HCT116 (cell line): ENCODE measurements at regions not wholly inside any gene's neighbourhood (a gene's known extent, or its start where the extent isn't known, plus 50 kb on each side); places are given as distances from the start of the nearest gene placed in this dataset.

Experiments used
- ATAC-seq: fragments of 200-7000 bp; cut with Tn5 transposase; 2 replicates; pipeline ENCODE4 v1.9.1; 2020; ENCODE audit warnings: mild to moderate bottlenecking, moderate library complexity
- BruUV-seq: library from RNA; stranded (reverse); fragments of 400-500 nt; replicated peaks from 2 replicates; lab custom pipeline; 2021; lab: Mats Ljungman, UMichigan
- CTCF ChIA-PET: fragments of 300-600 bp; sonication (Branson Sonifier 250); formaldehyde crosslinking; loops from one replicate; lab custom pipeline; 2021; ENCODE audit warnings: antibody characterized with exemption; lab: Charles Lee
- POLR2A ChIA-PET: fragments of 300-600, 350-600 bp; sonication (Branson Sonifier 250); formaldehyde crosslinking; loops from one replicate; lab custom pipeline; 2021; ENCODE audit warnings: antibody characterized with exemption; lab: Charles Lee
- RAD21 ChIA-PET, 2 experiments: fragments of 300-600 bp; sonication (Branson Sonifier 250); formaldehyde crosslinking; loops; one replicate each; lab custom pipeline; 2023; ENCODE audit warnings: low total read pairs in 2 of 2; ENCODE audit not compliant: uncharacterized antibody in 2 of 2, unreplicated experiment in 2 of 2, low non-redundant PET in 1 of 2; lab: Charles Lee
- DNase-seq: peaks from one replicate; pipeline ENCODE4 v3.0.0-alpha.2; 2010; ENCODE audit warnings: low read depth, low spot score
- H2AFZ ChIP-seq: fragments of 200-600 bp; shearing (Covaris generic), sonication (generic); 2 replicates; pipeline ENCODE4 v1.6.1; 2017; ENCODE audit warnings: low read depth, mixed run types, mixed read lengths, antibody characterized with exemption, low read length; ENCODE audit not compliant: poor library complexity, severe bottlenecking
- H3K27ac ChIP-seq: 2 replicates; pipeline ENCODE4 v1.5.1; 2012; ENCODE audit warnings: low read depth, low read length
- H3K27me3 ChIP-seq: fragments of 200-600 bp; sonication (generic); 2 replicates; pipeline ENCODE4 v1.6.1; 2016; ENCODE audit warnings: mixed run types, low read length, mixed read lengths; ENCODE audit not compliant: insufficient read depth
- H3K36me3 ChIP-seq, 2 experiments: fragments of 200-500 bp in 1 of 2; fragments of 200-600 bp in 1 of 2; sonication (Bioruptor generic) in 1 of 2; sonication (generic) in 1 of 2; 2 replicates each; pipeline versions ENCODE4 v1.5.1 to v1.6.1; 2014 to 2016; ENCODE audit warnings: low read length in 2 of 2, inconsistent platforms in 1 of 2, mixed read lengths in 1 of 2, mixed run types in 1 of 2; ENCODE audit not compliant: insufficient read depth in 2 of 2, control insufficient read depth in 1 of 2
- H3K4me1 ChIP-seq, 2 experiments: fragments of 200-600 bp in 1 of 2; sonication (generic) in 1 of 2; 2 replicates each; pipeline versions ENCODE4 v1.5.1 to v1.6.1; 2012 to 2017; ENCODE audit warnings: low read length in 2 of 2, inconsistent platforms in 1 of 2, mild to moderate bottlenecking in 1 of 2, mixed read lengths in 1 of 2, mixed run types in 1 of 2, moderate library complexity in 1 of 2; ENCODE audit not compliant: insufficient read depth in 2 of 2, control insufficient read depth in 1 of 2
- H3K4me2 ChIP-seq: fragments of 200-600 bp; sonication (generic); 2 replicates; pipeline ENCODE4 v1.6.1; 2017; ENCODE audit warnings: mixed run types, low read length, mixed read lengths
- H3K4me3 ChIP-seq, 2 experiments: fragments of 200-600 bp in 1 of 2; sonication (generic) in 1 of 2; replicated peaks in 1 of 2; 2 replicates each; pipeline ENCODE4 v1.5.1; 2011 to 2016; ENCODE audit warnings: low read length in 2 of 2, control low read depth in 1 of 2, low read depth in 1 of 2, mild to moderate bottlenecking in 1 of 2, mixed read lengths in 1 of 2, mixed run types in 1 of 2
- H3K79me2 ChIP-seq: fragments of 200-600 bp; sonication (generic); 2 replicates; pipeline ENCODE4 v1.6.1; 2017; ENCODE audit warnings: mild to moderate bottlenecking, mixed run types, low read length, moderate library complexity, mixed read lengths; ENCODE audit not compliant: insufficient read depth
- H3K9ac ChIP-seq: fragments of 200-600 bp; sonication (generic); 2 replicates; pipeline ENCODE4 v1.6.1; 2016; ENCODE audit warnings: low read length, mixed read lengths
- H3K9me2 ChIP-seq: fragments of 200-600 bp; sonication (generic), shearing (Covaris generic); 2 replicates; pipeline ENCODE4 v1.6.1; 2017; ENCODE audit warnings: mixed run types, mild to moderate bottlenecking, moderate library complexity; ENCODE audit not compliant: insufficient read depth
- H3K9me3 ChIP-seq, 2 experiments: fragments of 200-500 bp in 1 of 2; fragments of 200-600 bp in 1 of 2; sonication (Bioruptor generic) in 1 of 2; sonication (generic) in 1 of 2; 2 replicates each; pipeline ENCODE4 v1.6.1; 2014 to 2017; ENCODE audit warnings: low read length in 2 of 2, mixed read lengths in 2 of 2, inconsistent platforms in 1 of 2, low read depth in 1 of 2, mild to moderate bottlenecking in 1 of 2, mixed run types in 1 of 2, moderate library complexity in 1 of 2; ENCODE audit not compliant: control insufficient read depth in 1 of 2, insufficient read depth in 1 of 2
- H4K20me1 ChIP-seq: fragments of 200-600 bp; sonication (generic), shearing (Covaris generic); 2 replicates; pipeline ENCODE4 v1.6.1; 2017; ENCODE audit warnings: mixed run types, mild to moderate bottlenecking, moderate library complexity; ENCODE audit not compliant: insufficient read depth
- ATF3 ChIP-seq: IDR thresholded peaks from 2 replicates; pipeline ENCODE4 v1.6.1; 2012
- CTCF ChIP-seq, 3 experiments: fragments of 200-600 bp in 1 of 3; sonication (generic) in 1 of 3; IDR thresholded peaks in 2 of 3; conservative IDR thresholded peaks in 1 of 3; 2 replicates each; pipeline ENCODE4 v1.5.1; 2012 to 2017; ENCODE audit warnings: low read depth in 2 of 3, low read length in 2 of 3, antibody characterized with exemption in 1 of 3, borderline replicate concordance in 1 of 3, control low read depth in 1 of 3, mild to moderate bottlenecking in 1 of 3, mixed read lengths in 1 of 3, mixed run types in 1 of 3, moderate library complexity in 1 of 3; ENCODE audit not compliant: insufficient read depth in 1 of 3
- EGR1 ChIP-seq: IDR thresholded peaks from 2 replicates; pipeline ENCODE4 v1.6.1; 2012; ENCODE audit warnings: low read depth
- EZH2 ChIP-seq: fragments of 200-600 bp; sonication (generic); IDR thresholded peaks from 2 replicates; pipeline ENCODE4 v1.6.1; 2017; ENCODE audit warnings: antibody characterized with exemption, mixed run types
- MAX ChIP-seq: IDR thresholded peaks from 2 replicates; pipeline ENCODE4 v1.6.1; 2012
- POLR2A ChIP-seq: IDR thresholded peaks from 2 replicates; pipeline ENCODE4 v1.7.0; 2011; ENCODE audit warnings: borderline replicate concordance; ENCODE audit not compliant: insufficient read depth, insufficient read length; ENCODE audit errors: extremely low read depth
- POLR2AphosphoS5 ChIP-seq: IDR thresholded peaks from 2 replicates; pipeline ENCODE4 v1.6.1; 2011; ENCODE audit warnings: mild to moderate bottlenecking, low read depth, low read length, moderate library complexity
- RAD21 ChIP-seq: IDR thresholded peaks from 2 replicates; pipeline ENCODE4 v1.6.1; 2012; ENCODE audit warnings: low read depth, mild to moderate bottlenecking
- REST ChIP-seq: IDR thresholded peaks from 2 replicates; pipeline ENCODE4 v1.6.1; 2012; ENCODE audit warnings: low read depth
- SIN3A ChIP-seq: IDR thresholded peaks from 2 replicates; pipeline ENCODE4 v1.6.1; 2012; ENCODE audit warnings: low read depth
- SP1 ChIP-seq: IDR thresholded peaks from 2 replicates; pipeline ENCODE4 v1.6.1; 2012; ENCODE audit warnings: low read depth
- SRF ChIP-seq: IDR thresholded peaks from 2 replicates; pipeline ENCODE4 v1.6.1; 2012; ENCODE audit warnings: low read depth
- TCF7L2 ChIP-seq: IDR thresholded peaks from 2 replicates; pipeline ENCODE4 v1.7.0; 2011; ENCODE audit warnings: borderline replicate concordance, inconsistent platforms; ENCODE audit not compliant: insufficient read depth, insufficient read length; ENCODE audit errors: extremely low read depth
- ZBTB33 ChIP-seq: IDR thresholded peaks from 2 replicates; pipeline ENCODE4 v1.6.1; 2011; ENCODE audit warnings: mild to moderate bottlenecking, low read length, moderate library complexity; ENCODE audit not compliant: insufficient replicate concordance; ENCODE audit errors: extremely low read depth
- ZFX ChIP-seq: fragments of 450-650 bp; IDR thresholded peaks from 2 replicates; pipeline ENCODE4 v1.6.1; 2017
- ZNF274 ChIP-seq: fragments of 200-500 bp; sonication (Bioruptor generic); IDR thresholded peaks from 2 replicates; pipeline ENCODE4 v1.6.1; 2014; ENCODE audit warnings: mild to moderate bottlenecking, low read depth, low read length, inconsistent platforms
- intact Hi-C: fragments of 100-400 bp; cut with micrococcal nuclease; formaldehyde crosslinking; loops from 2 replicates; pipeline ENCODE4 v1.10.0; 2022

GRCh38 chr7:19587291-19587690 is 121.5 kb downstream of the POLR1F start:
- Histone ChIP-seq H4K20me1 (no peaks in the 10 kb centered on the region), H3K9ac (no peak overlapping the region), H3K79me2 (no peaks in the 10 kb centered on the region), H3K36me3 (no peaks in the 10 kb centered on the region), H3K27ac (no peak overlapping the region), H2AFZ (no peak overlapping the region), H3K4me3 (no peak overlapping the region), H3K27me3 (no peaks in the 10 kb centered on the region), H3K4me1 (no peaks in the 10 kb centered on the region), H3K4me2 (no peak overlapping the region), H3K9me2 (no peaks in the 10 kb centered on the region), H3K9me3 (no peaks in the 10 kb centered on the region)
- ChIA-PET RAD21 (no interaction called here), POLR2A (no interaction called here), CTCF (no interaction called here)
- no peak for DNase-seq
- no peak; the same call in 1 of the 2 replicates for ATAC-seq
- intact Hi-C loops, result no loop called here
- TF ChIP-seq EZH2 (no peak), ZFX (no peak), SP1 (no peak), RAD21 (no peak), ZNF274 (no peak), MAX (no peak), TCF7L2 (no peak), EGR1 (no peak), REST (no peak), ZBTB33 (no peak), CTCF (IDR thresholded peaks at IDR 0.05 in 2 of 3, conservative IDR thresholded peaks at IDR 0.05 in 1 of 3; ENCODE audit: borderline replicate concordance in 1 of 3, insufficient read depth in 1 of 3, low read depth in 2 of 3, low read length in 2 of 3) (no peak), POLR2A (no peak), SIN3A (no peak), ATF3 (no peak), SRF (no peak), POLR2AphosphoS5 (no peak)
- no TSS peak for BruUV-seq
